CD1c-positive myeloid dendritic cell (primary cell): ENCODE measurements at regions not wholly inside any gene's neighbourhood (a gene's known extent, or its start where the extent isn't known, plus 50 kb on each side); places are given as distances from the start of the nearest gene placed in this dataset.

Source experiments
- DNase-seq: peaks from one replicate; pipeline ENCODE4 v3.0.0-alpha.2; 2016; ENCODE audit errors: extremely low spot score

- DNase-seq, result no peak
Measured at GRCh38 chr14:82546401-82546800, 1012.7 kb upstream of the SEL1L start.

- no peak for DNase-seq
Measured at GRCh38 chr14:82549306-82549990, 1015.8 kb upstream of the SEL1L start.

- no peak for DNase-seq
Measured at GRCh38 chr14:82562881-82563280, 1029.2 kb upstream of the SEL1L start.

GRCh38 chr14:82565825-82566224 is 1032.2 kb upstream of the SEL1L start:
- DNase-seq, result no peak

GRCh38 chr14:82587226-82587625 is 1053.6 kb upstream of the SEL1L start:
- DNase-seq, result no peak

GRCh38 chr14:82595466-82595865 is 1061.8 kb upstream of the SEL1L start:
- DNase-seq, result no peak

GRCh38 chr14:82602794-82603193 is 1069.1 kb upstream of the SEL1L start:
- no peak for DNase-seq

GRCh38 chr14:82604819-82605218 is 1071.2 kb upstream of the SEL1L start:
- DNase-seq, result no peak

GRCh38 chr14:82621881-82622450 is 1088.3 kb upstream of the SEL1L start:
- no peak for DNase-seq

- no peak for DNase-seq
Measured at GRCh38 chr14:82626156-82627066, 1092.8 kb upstream of the SEL1L start.

- DNase-seq, result no peak
Measured at GRCh38 chr14:82635915-82636314, 1102.3 kb upstream of the SEL1L start.

GRCh38 chr14:82636426-82636825 is 1102.8 kb upstream of the SEL1L start:
- no peak for DNase-seq

- DNase-seq, result no peak
Measured at GRCh38 chr14:82641050-82641540, 1107.4 kb upstream of the SEL1L start.

GRCh38 chr14:82642425-82642824 is 1108.8 kb upstream of the SEL1L start:
- no peak for DNase-seq

GRCh38 chr14:82647088-82647810 is 1113.6 kb upstream of the SEL1L start:
- DNase-seq, result no peak

- DNase-seq, result no peak
Measured at GRCh38 chr14:82655770-82656169, 1122.1 kb upstream of the SEL1L start.

GRCh38 chr14:82657186-82657675 is 1123.6 kb upstream of the SEL1L start:
- no peak for DNase-seq

- no peak for DNase-seq
Measured at GRCh38 chr14:82661258-82661657, 1127.6 kb upstream of the SEL1L start.

- DNase-seq, result no peak
Measured at GRCh38 chr14:82667006-82667405, 1133.4 kb upstream of the SEL1L start.

- no peak for DNase-seq
Measured at GRCh38 chr14:82667501-82667900, 1133.8 kb upstream of the SEL1L start.

GRCh38 chr14:82676403-82676802 is 1142.8 kb upstream of the SEL1L start:
- DNase-seq, result no peak

- DNase-seq, result no peak
Measured at GRCh38 chr14:82689948-82690347, 1156.3 kb upstream of the SEL1L start.
